ENCODE measurements at regions not wholly inside any gene's neighbourhood (a gene's known extent, or its start where the extent isn't known, plus 50 kb on each side); places are given as distances from the start of the nearest gene placed in this dataset.

DNA sequence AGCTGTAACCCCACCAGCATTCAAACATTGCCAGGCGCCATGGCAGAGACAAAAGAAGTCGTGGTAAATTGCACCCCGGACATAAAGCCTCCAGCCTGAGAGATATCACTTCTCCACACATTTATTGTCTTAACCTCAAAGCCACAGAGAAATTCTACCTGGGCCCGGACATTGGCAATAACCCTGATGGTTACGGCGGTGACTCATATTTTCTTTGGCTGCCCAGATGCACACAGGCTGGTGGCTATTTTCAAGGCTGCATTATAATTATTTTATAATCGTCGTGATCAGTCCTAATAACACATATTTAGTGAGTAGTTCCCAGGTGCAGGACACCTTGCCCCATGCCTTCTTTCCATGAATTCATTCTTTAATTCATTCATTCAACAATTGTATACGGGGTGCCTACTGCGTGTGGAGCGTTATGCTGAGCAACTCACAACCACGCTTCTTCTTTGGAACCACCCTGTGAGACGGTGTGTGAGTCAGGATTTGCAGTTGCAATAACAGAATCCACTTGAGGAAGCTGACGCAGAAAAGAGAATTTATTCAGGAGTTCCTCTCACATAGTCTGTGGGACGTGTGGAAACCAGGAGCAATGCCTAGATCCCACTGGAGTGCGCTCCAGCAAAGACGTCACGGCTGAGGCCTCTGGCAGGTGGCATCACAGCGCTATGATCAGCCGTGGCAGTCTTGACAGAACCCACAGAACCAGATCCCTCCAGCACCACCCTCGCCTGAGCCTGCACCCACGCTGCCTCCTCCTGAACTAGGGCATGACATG, 245.7 kb downstream of the FOXL1 start:
- no peak for TF ChIP-seq POLR2A (IDR thresholded peaks at IDR 0.05)
- TF ChIP-seq, protein P1, sequence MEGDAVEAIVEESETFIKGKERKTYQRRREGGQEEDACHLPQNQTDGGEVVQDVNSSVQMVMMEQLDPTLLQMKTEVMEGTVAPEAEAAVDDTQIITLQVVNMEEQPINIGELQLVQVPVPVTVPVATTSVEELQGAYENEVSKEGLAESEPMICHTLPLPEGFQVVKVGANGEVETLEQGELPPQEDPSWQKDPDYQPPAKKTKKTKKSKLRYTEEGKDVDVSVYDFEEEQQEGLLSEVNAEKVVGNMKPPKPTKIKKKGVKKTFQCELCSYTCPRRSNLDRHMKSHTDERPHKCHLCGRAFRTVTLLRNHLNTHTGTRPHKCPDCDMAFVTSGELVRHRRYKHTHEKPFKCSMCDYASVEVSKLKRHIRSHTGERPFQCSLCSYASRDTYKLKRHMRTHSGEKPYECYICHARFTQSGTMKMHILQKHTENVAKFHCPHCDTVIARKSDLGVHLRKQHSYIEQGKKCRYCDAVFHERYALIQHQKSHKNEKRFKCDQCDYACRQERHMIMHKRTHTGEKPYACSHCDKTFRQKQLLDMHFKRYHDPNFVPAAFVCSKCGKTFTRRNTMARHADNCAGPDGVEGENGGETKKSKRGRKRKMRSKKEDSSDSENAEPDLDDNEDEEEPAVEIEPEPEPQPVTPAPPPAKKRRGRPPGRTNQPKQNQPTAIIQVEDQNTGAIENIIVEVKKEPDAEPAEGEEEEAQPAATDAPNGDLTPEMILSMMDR (IDR thresholded peaks at IDR 0.05): no peak
- no peak for TF ChIP-seq EP300 (IDR thresholded peaks at IDR 0.05)

Measured in ovary (tissue), 3 donors.